ENCODE measurements at regions not wholly inside any gene's neighbourhood (a gene's known extent, or its start where the extent isn't known, plus 50 kb on each side); places are given as distances from the start of the nearest gene placed in this dataset.

DNA sequence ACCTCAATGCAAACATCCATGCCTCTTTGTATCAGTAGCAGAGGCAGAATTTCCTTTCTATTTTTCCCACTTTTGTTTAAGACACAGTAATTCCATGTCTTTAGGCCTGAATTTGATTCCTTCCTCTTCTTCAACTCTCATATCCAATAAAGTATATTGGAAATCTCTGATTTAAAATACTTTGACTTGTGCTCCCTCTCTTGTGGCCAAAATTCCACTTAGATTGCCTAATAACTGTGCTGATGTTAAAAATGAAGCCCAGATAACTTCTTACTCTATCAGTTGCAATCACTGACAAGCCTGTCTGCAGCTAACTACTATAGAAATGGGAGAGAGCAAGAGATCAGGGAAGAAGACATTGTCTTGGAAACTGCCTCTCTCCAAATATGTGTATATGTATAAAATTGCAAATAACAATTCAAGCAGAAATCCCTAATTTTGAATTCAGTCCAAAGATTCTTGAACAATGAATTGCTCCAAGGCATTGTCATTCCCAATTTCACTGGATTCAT is 163.5 kb upstream of the SPIN4 start:
- TF ChIP-seq, protein P1, sequence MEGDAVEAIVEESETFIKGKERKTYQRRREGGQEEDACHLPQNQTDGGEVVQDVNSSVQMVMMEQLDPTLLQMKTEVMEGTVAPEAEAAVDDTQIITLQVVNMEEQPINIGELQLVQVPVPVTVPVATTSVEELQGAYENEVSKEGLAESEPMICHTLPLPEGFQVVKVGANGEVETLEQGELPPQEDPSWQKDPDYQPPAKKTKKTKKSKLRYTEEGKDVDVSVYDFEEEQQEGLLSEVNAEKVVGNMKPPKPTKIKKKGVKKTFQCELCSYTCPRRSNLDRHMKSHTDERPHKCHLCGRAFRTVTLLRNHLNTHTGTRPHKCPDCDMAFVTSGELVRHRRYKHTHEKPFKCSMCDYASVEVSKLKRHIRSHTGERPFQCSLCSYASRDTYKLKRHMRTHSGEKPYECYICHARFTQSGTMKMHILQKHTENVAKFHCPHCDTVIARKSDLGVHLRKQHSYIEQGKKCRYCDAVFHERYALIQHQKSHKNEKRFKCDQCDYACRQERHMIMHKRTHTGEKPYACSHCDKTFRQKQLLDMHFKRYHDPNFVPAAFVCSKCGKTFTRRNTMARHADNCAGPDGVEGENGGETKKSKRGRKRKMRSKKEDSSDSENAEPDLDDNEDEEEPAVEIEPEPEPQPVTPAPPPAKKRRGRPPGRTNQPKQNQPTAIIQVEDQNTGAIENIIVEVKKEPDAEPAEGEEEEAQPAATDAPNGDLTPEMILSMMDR (IDR thresholded peaks at IDR 0.05), result no peak
- TF ChIP-seq POLR2AphosphoS2 (conservative IDR thresholded peaks at IDR 0.05; ENCODE audit: low read length) (no peak), TP53 (CRISPR knock-in tag; IDR thresholded peaks at IDR 0.05) (no peak), RFX5 (IDR thresholded peaks at IDR 0.05) (no peak), ESRRA (IDR thresholded peaks at IDR 0.05; ENCODE audit: borderline replicate concordance, low read length) (no peak), PHF8 (IDR thresholded peaks at IDR 0.05; ENCODE audit: borderline replicate concordance, low read depth) (no peak), ZNF302 (CRISPR knock-in tag; IDR thresholded peaks at IDR 0.05) (no peak), RAD21 (conservative IDR thresholded peaks at IDR 0.05 in 1 of 2, IDR thresholded peaks at IDR 0.05 in 1 of 2) (no peak), KDM1A (IDR thresholded peaks at IDR 0.05; ENCODE audit: low read depth) (no peak), RCOR1 (IDR thresholded peaks at IDR 0.05; ENCODE audit: low read depth, low read length) (no peak)
- TF ChIP-seq, protein P2, sequence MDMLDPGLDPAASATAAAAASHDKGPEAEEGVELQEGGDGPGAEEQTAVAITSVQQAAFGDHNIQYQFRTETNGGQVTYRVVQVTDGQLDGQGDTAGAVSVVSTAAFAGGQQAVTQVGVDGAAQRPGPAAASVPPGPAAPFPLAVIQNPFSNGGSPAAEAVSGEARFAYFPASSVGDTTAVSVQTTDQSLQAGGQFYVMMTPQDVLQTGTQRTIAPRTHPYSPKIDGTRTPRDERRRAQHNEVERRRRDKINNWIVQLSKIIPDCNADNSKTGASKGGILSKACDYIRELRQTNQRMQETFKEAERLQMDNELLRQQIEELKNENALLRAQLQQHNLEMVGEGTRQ (IDR thresholded peaks at IDR 0.05), result no peak
